Midbrain (tissue), 1 donor: ENCODE measurements at regions not wholly inside any gene's neighbourhood (a gene's known extent, or its start where the extent isn't known, plus 50 kb on each side); places are given as distances from the start of the nearest gene placed in this dataset.
"Not testable (repeated sequence)": the region's sequence is repeated elsewhere in the genome, so short reads cannot be mapped to it uniquely, and the experiment has no call there.

Source experiments
- DNase-seq: peaks from one replicate; lab custom pipeline; 2025; lab: John Stamatoyannopoulos, UW

- DNase-seq, result not testable (repeated sequence)
Observed at GRCh38 chr1:196002296-196002695, 605.9 kb downstream of the KCNT2 start.

GRCh38 chr1:196001188-196001587, 607.1 kb downstream of the KCNT2 start:
- no peak for DNase-seq

GRCh38 chr1:195999022-195999421, 609.2 kb downstream of the KCNT2 start:
- DNase-seq, result no peak

- DNase-seq, result no peak
Observed at GRCh38 chr1:195981448-195982139, 626.6 kb downstream of the KCNT2 start.

GRCh38 chr1:195979646-195980045, 628.6 kb downstream of the KCNT2 start:
- no peak for DNase-seq

- no peak for DNase-seq
Observed at GRCh38 chr1:195973311-195973904, 634.8 kb downstream of the KCNT2 start.

GRCh38 chr1:195971589-195971988, 636.7 kb downstream of the KCNT2 start:
- no peak for DNase-seq

- DNase-seq, result no peak
Observed at GRCh38 chr1:195970209-195970608, 638.0 kb downstream of the KCNT2 start.

GRCh38 chr1:195965475-195965874, 642.8 kb downstream of the KCNT2 start:
- no peak for DNase-seq

GRCh38 chr1:195965036-195965435, 643.2 kb downstream of the KCNT2 start:
- DNase-seq, result no peak

GRCh38 chr1:195964516-195964915, 643.7 kb downstream of the KCNT2 start:
- no peak for DNase-seq

GRCh38 chr1:195962051-195962450, 646.2 kb downstream of the KCNT2 start:
- DNase-seq, result no peak

- no peak for DNase-seq
Observed at GRCh38 chr1:195960580-195960979, 647.7 kb downstream of the KCNT2 start.

GRCh38 chr1:195958131-195958530, 650.1 kb downstream of the KCNT2 start:
- DNase-seq, result no peak

GRCh38 chr1:195956845-195957244, 651.4 kb downstream of the KCNT2 start:
- no peak for DNase-seq

GRCh38 chr1:195954848-195955247, 653.4 kb downstream of the KCNT2 start:
- no peak for DNase-seq

GRCh38 chr1:195951313-195951712, 656.9 kb downstream of the KCNT2 start:
- no peak for DNase-seq

- no peak for DNase-seq
Observed at GRCh38 chr1:195948123-195948895, 659.9 kb downstream of the KCNT2 start.

GRCh38 chr1:195946500-195946899, 661.7 kb downstream of the KCNT2 start:
- DNase-seq, result no peak

GRCh38 chr1:195941795-195942194, 666.4 kb downstream of the KCNT2 start:
- no peak for DNase-seq

GRCh38 chr1:195941314-195941713, 666.9 kb downstream of the KCNT2 start:
- DNase-seq, result no peak

GRCh38 chr1:195939844-195940243, 668.4 kb downstream of the KCNT2 start:
- DNase-seq, result no peak
